Mesenteric fat pad (tissue), 1 donor: ENCODE measurements at regions not wholly inside any gene's neighbourhood (a gene's known extent, or its start where the extent isn't known, plus 50 kb on each side); places are given as distances from the start of the nearest gene placed in this dataset.

Source experiments
- DNase-seq: peaks from one replicate; pipeline ENCODE4 v3.0.0-alpha.2; 2020; ENCODE audit warnings: low spot score
- donor health status: DM: yes; HTN: yes; CAD: no.

GRCh38 chr5:107218457-107219193 lies 452.1 kb downstream of the EFNA5 start:
- DNase-seq = no peak

- no peak for DNase-seq
These were observed 453.0 kb downstream of the EFNA5 start for GRCh38 chr5:107217721-107218130.

GRCh38 chr5:107216587-107216986 lies 454.1 kb downstream of the EFNA5 start:
- DNase-seq = no peak

- DNase-seq = no peak
These were observed 455.1 kb downstream of the EFNA5 start for GRCh38 chr5:107215611-107216010.

- DNase-seq = no peak
These were observed 457.7 kb downstream of the EFNA5 start for GRCh38 chr5:107213025-107213424.

GRCh38 chr5:107211630-107212029 lies 459.1 kb downstream of the EFNA5 start:
- DNase-seq = no peak

GRCh38 chr5:107208867-107209266 lies 461.9 kb downstream of the EFNA5 start:
- DNase-seq = no peak

GRCh38 chr5:107204413-107204812 lies 466.3 kb downstream of the EFNA5 start:
- DNase-seq = no peak

- no peak for DNase-seq
These were observed 467.5 kb downstream of the EFNA5 start for GRCh38 chr5:107203243-107203642.

- DNase-seq = no peak
These were observed 471.0 kb downstream of the EFNA5 start for GRCh38 chr5:107199756-107200155.

GRCh38 chr5:107196500-107197059 lies 474.2 kb downstream of the EFNA5 start:
- no peak for DNase-seq

GRCh38 chr5:107195890-107196395 lies 474.8 kb downstream of the EFNA5 start:
- no peak for DNase-seq

- no peak for DNase-seq
These were observed 485.9 kb downstream of the EFNA5 start for GRCh38 chr5:107184871-107185270.

- DNase-seq = no peak
These were observed 486.7 kb downstream of the EFNA5 start for GRCh38 chr5:107184066-107184465.

GRCh38 chr5:107170620-107171019 lies 500.1 kb downstream of the EFNA5 start:
- DNase-seq = no peak

- DNase-seq = no peak
These were observed 500.9 kb downstream of the EFNA5 start for GRCh38 chr5:107169867-107170266.

GRCh38 chr5:107168848-107169752 lies 501.6 kb downstream of the EFNA5 start:
- DNase-seq = no peak

GRCh38 chr5:107168086-107168485 lies 502.7 kb downstream of the EFNA5 start:
- DNase-seq = no peak

- DNase-seq = no peak
These were observed 505.4 kb downstream of the EFNA5 start for GRCh38 chr5:107165296-107165695.

GRCh38 chr5:107157809-107158208 lies 512.9 kb downstream of the EFNA5 start:
- no peak for DNase-seq

GRCh38 chr5:107155707-107156106 lies 515.0 kb downstream of the EFNA5 start:
- DNase-seq = no peak

GRCh38 chr5:107154593-107154992 lies 516.1 kb downstream of the EFNA5 start:
- no peak for DNase-seq
